ENCODE measurements at regions not wholly inside any gene's neighbourhood (a gene's known extent, or its start where the extent isn't known, plus 50 kb on each side); places are given as distances from the start of the nearest gene placed in this dataset.

DNA sequence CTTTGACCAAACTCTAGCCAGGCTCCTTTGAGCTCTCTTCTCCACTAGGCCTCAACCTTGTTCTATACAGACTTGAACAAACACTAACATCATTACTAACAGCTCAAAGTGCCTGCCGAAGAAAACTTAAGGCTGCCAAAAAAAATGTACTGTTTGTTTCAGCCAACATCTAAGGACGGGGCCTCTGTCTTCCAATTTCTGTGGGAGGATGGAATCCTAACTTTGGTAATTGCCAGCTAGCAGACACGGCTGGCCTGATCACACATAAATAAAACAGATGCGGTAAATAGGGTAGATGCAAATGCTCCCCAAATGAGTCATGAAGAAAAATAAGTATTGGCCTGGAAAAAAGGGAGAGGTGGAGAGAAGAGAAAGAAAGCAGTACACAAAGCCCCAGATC, 394.3 kb downstream of the TMEM135 start:
- TF ChIP-seq, protein P1, sequence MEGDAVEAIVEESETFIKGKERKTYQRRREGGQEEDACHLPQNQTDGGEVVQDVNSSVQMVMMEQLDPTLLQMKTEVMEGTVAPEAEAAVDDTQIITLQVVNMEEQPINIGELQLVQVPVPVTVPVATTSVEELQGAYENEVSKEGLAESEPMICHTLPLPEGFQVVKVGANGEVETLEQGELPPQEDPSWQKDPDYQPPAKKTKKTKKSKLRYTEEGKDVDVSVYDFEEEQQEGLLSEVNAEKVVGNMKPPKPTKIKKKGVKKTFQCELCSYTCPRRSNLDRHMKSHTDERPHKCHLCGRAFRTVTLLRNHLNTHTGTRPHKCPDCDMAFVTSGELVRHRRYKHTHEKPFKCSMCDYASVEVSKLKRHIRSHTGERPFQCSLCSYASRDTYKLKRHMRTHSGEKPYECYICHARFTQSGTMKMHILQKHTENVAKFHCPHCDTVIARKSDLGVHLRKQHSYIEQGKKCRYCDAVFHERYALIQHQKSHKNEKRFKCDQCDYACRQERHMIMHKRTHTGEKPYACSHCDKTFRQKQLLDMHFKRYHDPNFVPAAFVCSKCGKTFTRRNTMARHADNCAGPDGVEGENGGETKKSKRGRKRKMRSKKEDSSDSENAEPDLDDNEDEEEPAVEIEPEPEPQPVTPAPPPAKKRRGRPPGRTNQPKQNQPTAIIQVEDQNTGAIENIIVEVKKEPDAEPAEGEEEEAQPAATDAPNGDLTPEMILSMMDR (IDR thresholded peaks at IDR 0.05), result no peak
- no peak for TF ChIP-seq POLR2A (IDR thresholded peaks at IDR 0.05)

Measured in heart left ventricle (tissue), 13 donors.